Spleen (tissue), 7 donors: ENCODE measurements at regions not wholly inside any gene's neighbourhood (a gene's known extent, or its start where the extent isn't known, plus 50 kb on each side); places are given as distances from the start of the nearest gene placed in this dataset.

Source experiments
- POLR2A ChIP-seq, 3 donors: fragments of 450-650 bp; IDR thresholded peaks; one replicate each; pipeline ENCODE4 v1.5.1; 2017; ENCODE audit warnings: antibody characterized with exemption in 3 of 3, mild to moderate bottlenecking in 1 of 3
- POLR2AphosphoS5 ChIP-seq, 3 donors: sonication (generic); formaldehyde crosslinking; IDR thresholded peaks; one replicate each; pipeline ENCODE4 v1.5.1; 2017; ENCODE audit warnings: antibody characterized with exemption in 3 of 3
- TF ChIP-seq, protein P1 (sequence below), 11 experiments: fragments of 200-600 bp in 7 of 11; fragments of 450-650 bp in 4 of 11; sonication (generic) in 4 of 11; IDR thresholded peaks in 8 of 11; conservative IDR thresholded peaks in 3 of 11; 1 replicate in 7 of 11; 2 replicates in 4 of 11; pipeline versions ENCODE4 v1.4.0 to v1.8.0; 2016 to 2021; ENCODE audit warnings: antibody characterized with exemption in 11 of 11, inconsistent platforms in 4 of 11, mild to moderate bottlenecking in 1 of 11
- donor health status: DM: no; HTN: no; CAD: no; lungs with moderate emphysema.
- donor health status: DM: no; HTN: no; CAD: no.
- donor health status: DM: no; HTN: no; CAD: no.

DNA sequence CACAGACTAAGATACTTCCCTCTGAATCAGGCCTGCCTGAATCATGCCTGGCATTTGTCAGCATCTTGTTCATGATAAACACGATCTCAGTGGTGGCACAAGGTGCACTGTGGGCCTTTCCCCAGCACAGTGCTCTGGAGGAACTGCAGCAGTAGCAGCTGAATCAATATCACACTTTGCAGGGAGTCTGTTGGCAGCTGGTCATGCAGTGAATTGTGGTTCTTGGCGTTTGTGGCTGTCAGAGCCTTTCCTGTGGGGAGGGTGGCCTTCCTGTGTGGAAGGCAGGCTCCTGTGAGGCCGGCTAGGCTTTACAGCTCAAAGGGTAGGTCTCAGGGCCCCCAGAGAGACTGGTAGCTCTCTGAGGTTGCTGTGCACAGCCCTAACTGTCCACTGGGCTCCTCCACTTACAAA lies 54.4 kb upstream of the TLE3 start:
- TF ChIP-seq, protein P1, sequence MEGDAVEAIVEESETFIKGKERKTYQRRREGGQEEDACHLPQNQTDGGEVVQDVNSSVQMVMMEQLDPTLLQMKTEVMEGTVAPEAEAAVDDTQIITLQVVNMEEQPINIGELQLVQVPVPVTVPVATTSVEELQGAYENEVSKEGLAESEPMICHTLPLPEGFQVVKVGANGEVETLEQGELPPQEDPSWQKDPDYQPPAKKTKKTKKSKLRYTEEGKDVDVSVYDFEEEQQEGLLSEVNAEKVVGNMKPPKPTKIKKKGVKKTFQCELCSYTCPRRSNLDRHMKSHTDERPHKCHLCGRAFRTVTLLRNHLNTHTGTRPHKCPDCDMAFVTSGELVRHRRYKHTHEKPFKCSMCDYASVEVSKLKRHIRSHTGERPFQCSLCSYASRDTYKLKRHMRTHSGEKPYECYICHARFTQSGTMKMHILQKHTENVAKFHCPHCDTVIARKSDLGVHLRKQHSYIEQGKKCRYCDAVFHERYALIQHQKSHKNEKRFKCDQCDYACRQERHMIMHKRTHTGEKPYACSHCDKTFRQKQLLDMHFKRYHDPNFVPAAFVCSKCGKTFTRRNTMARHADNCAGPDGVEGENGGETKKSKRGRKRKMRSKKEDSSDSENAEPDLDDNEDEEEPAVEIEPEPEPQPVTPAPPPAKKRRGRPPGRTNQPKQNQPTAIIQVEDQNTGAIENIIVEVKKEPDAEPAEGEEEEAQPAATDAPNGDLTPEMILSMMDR (IDR thresholded peaks at IDR 0.05 in 8 of 11, conservative IDR thresholded peaks at IDR 0.05 in 3 of 11) = no peak
- TF ChIP-seq POLR2AphosphoS5 (IDR thresholded peaks at IDR 0.05) = no peak
- TF ChIP-seq POLR2A (IDR thresholded peaks at IDR 0.05) = no peak
